Spinal cord (tissue), 9 donors: ENCODE measurements at regions not wholly inside any gene's neighbourhood (a gene's known extent, or its start where the extent isn't known, plus 50 kb on each side); places are given as distances from the start of the nearest gene placed in this dataset.

Source experiments
- DNase-seq, 6 donors: peaks; one replicate each; pipeline versions ENCODE4 v3.0.0 to v3.0.0-alpha.2; 2013 to 2015; ENCODE audit warnings: low spot score in 6 of 6, low read depth in 4 of 6
- H3K27ac ChIP-seq: one replicate; pipeline ENCODE4 v1.5.1; 2013; ENCODE audit warnings: low read depth, low read length, control low read depth
- H3K27me3 ChIP-seq: one replicate; pipeline ENCODE4 v1.6.1; 2013; ENCODE audit warnings: low read length; ENCODE audit not compliant: control insufficient read depth, insufficient read depth
- H3K36me3 ChIP-seq: one replicate; pipeline ENCODE4 v1.6.1; 2013; ENCODE audit warnings: low read length; ENCODE audit not compliant: control insufficient read depth, insufficient read depth
- H3K4me1 ChIP-seq: one replicate; pipeline ENCODE4 v1.6.1; 2013; ENCODE audit warnings: low read length; ENCODE audit not compliant: control insufficient read depth, insufficient read depth
- H3K4me3 ChIP-seq: one replicate; pipeline ENCODE4 v1.5.1; 2013; ENCODE audit warnings: low read depth, low read length, control low read depth
- H3K9me3 ChIP-seq: one replicate; pipeline ENCODE4 v1.6.1; 2013; ENCODE audit warnings: low read length; ENCODE audit not compliant: control insufficient read depth, insufficient read depth
- WGBS: methylation state at CpG from one replicate; pipeline ENCODE4 v1.1.5; 2013; ENCODE audit warnings: missing lambda C conversion rate; ENCODE audit not compliant: insufficient coverage; 5-methylcytosine and 5-hydroxymethylcytosine counted together
- donor health status: healthy.

DNA sequence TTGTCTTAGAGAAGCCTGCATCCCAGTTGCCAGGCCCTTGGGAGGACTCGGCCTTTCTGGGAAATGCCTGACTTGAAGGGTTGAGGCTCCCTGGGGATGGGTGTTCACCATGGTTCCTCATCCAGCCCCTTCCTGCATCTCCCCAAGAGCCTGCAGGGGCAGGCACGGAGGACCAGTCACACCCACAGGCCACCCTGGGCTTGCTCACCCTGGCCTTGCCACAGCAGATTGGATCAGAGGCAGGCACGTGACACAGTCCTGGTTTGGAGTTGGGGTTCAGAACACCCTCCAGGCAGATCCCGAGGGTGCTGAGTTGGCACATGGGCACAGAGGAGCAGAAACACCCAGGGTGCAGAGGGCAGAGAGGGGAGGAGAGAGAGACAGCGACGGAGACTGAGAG, 286.1 kb downstream of the PBX3 start:
- no peak for DNase-seq
- Histone ChIP-seq H3K36me3 (no peaks in the 10 kb centered on the region), H3K27ac (no peak overlapping the region), H3K4me3 (no peak overlapping the region), H3K4me1 (peaks cover 10% of the 10 kb centered on the region), H3K9me3 (no peaks in the 10 kb centered on the region), H3K27me3 (peaks cover 4% of the 10 kb centered on the region)
- WGBS, result 93% methylated on average over 3 of the region's 6 CpGs

DNA sequence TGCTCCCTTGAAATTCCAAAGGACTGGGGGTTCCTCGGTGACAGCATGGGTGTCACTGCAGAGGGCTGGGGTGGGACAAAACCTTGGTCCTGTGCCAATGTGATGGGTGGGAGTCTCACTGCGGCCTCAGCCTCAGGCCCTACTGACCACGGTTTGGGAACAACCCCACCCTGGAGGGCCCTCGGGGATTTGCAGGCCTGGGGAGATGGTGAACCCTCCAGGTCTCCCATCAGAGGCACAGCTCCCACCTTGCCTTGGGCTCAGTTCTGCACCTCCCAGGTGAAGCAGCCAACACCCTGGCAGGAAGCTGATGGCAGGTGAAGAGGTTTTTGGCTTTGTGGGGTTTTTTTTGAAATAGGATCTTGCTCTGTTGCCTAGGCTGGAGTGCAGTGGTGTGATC, 286.8 kb downstream of the PBX3 start:
- Histone ChIP-seq H3K4me1 (peaks cover 10% of the 10 kb centered on the region), H3K9me3 (no peaks in the 10 kb centered on the region), H3K27ac (no peak overlapping the region), H3K36me3 (no peaks in the 10 kb centered on the region), H3K4me3 (no peak overlapping the region), H3K27me3 (peaks cover 4% of the 10 kb centered on the region)
- 81% methylated on average over 3 of the region's 4 CpGs for WGBS
- DNase-seq, result no peak

DNA sequence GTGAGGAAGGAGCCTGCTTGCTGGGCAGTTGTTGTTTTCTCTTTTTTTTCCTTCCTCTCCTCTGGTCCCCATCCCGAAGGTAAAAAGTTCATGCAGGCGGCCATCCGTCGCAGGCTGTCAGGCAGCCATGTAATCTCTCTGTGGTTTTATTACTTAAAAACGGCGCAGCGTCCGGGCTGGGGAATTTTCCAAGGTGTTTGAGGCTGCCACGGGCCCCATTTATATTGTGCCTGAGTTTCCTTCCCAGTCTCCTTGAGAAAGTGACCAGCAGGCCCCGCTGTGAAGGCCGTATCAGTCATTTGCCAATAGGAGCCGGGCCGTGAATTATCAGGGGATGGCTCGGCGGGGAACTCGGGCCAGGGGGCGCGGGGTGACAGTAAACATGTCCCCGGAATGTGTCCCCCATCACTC, 289.7 kb downstream of the PBX3 start:
- no peak overlapping the region for H3K27ac ChIP-seq
- peaks cover 7% of the 10 kb centered on the region for H3K4me1 ChIP-seq
- 32% methylated on average over 18 of the region's 19 CpGs for WGBS
- H3K9me3 ChIP-seq, result no peaks in the 10 kb centered on the region
- DNase-seq, result peak in 1 of 6 donors; percentile 72
- peaks cover 4% of the 10 kb centered on the region for H3K27me3 ChIP-seq
- H3K4me3 ChIP-seq, result no peak overlapping the region
- no peaks in the 10 kb centered on the region for H3K36me3 ChIP-seq

DNA sequence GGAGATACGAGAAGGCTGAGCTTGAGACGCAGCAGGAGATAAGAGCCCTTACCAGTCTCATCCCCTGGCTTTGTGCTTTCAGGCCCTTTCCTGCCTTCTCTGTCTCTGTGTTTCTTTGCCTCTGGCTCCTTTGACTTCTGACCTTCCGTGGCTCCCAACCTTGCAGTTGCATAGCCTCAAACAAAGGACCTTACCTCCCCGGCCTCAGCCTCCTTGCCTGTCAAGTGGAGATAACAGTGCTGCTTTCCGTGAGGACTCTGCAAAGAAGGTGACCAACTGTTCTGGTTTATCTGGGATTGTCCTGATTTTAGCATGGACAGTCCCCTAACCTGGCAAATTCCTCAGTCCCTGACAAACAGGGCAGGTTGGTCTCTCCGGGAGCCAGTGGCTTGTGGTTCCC, 287.8 kb upstream of the MVB12B start:
- peaks cover 4% of the 10 kb centered on the region for H3K27me3 ChIP-seq
- H3K4me3 ChIP-seq, result no peak overlapping the region
- H3K36me3 ChIP-seq, result no peaks in the 10 kb centered on the region
- DNase-seq, result no peak
- H3K9me3 ChIP-seq, result peaks cover 7% of the 10 kb centered on the region
- H3K4me1 ChIP-seq, result peaks cover 7% of the 10 kb centered on the region
- H3K27ac ChIP-seq, result no peak overlapping the region
- 83% methylated on average over 6 of the region's 6 CpGs for WGBS

DNA sequence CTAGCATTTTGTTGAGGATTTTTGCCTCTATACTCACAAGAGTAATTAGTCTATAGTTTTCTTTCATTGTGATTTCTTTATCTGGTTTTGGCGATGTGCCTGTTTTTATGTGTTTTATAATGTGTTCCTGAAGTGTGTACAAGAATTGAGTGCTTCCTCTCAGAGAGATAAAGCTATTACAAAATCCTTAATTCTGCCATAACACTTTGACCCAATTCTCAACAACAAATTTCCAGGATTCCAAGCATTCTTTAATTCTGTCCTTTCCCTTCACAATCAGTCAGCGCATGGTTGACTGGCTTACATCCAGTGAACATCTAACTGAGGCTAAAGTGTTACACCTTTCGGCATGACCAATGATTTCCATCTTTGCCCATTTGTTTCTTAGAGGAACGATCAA, 282.9 kb upstream of the MVB12B start:
- no peaks in the 10 kb centered on the region for H3K27me3 ChIP-seq
- no peak overlapping the region for H3K4me3 ChIP-seq
- DNase-seq, result no peak
- no peak overlapping the region for H3K27ac ChIP-seq
- no peaks in the 10 kb centered on the region for H3K36me3 ChIP-seq
- H3K9me3 ChIP-seq, result peaks cover 10% of the 10 kb centered on the region
- 100% methylated on average over 3 of the region's 4 CpGs for WGBS
- H3K4me1 ChIP-seq, result no peaks in the 10 kb centered on the region

DNA sequence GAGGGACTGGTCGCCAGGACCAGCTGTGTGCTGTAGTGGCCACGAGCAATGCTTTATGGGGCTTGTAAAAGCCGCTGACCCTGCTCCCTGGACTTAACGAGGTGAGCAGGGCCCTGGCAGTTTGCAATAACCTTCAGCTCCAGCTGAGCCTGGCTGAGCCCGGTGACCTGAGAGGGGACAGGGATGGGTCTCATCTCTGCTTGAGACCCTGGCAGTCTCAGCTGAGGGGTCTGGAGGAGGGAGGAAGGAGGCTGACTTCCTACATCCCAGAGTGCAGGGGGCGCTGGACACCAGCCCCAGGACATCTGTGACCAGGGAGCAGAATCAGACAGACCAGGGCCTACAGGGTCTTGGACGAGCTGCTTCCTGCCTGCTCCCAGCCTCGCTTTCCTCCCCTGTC, 277.5 kb upstream of the MVB12B start:
- Histone ChIP-seq H3K4me3 (no peak overlapping the region), H3K9me3 (peaks cover 3% of the 10 kb centered on the region), H3K36me3 (no peaks in the 10 kb centered on the region), H3K4me1 (no peaks in the 10 kb centered on the region), H3K27me3 (no peaks in the 10 kb centered on the region), H3K27ac (no peak overlapping the region)
- 62% methylated on average over 8 of the region's 8 CpGs for WGBS
- no peak for DNase-seq

DNA sequence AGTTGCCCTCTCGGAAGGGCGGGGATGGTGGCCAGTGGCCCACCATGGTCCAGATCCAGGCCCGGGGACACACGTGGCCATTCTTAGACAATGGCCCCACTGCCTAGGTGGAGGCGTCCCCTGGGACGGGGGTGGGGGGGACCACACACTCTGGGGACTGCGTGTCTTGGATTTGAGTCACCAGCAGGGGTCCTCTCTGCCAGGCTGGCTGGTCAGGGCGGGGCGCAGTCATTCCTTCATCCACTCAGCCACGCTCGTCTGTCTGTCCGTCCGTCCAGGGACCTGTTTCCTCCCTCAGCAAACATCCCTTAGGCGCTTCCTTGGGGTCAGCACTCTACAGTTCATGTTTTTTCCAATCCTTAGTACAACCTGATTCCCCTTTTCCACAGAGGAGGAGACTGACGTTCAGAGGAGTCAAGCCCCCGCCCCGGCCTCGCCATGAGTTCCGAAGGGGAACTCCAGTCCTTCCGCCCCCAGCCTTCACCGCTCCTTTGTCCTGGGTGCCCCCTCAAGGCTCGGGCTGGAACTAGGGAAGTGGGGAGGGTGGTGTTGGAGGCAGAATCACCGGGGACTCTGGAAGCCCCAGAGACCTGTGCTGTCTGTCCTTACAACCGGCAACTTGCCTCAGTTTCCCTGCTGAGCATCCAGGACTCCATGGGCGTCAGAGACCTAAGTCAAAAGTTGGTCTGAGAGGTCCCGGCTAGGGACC, 276.6 kb upstream of the MVB12B start:
- peaks cover 3% of the 10 kb centered on the region for H3K9me3 ChIP-seq
- no peak for DNase-seq
- no peak overlapping the region for H3K27ac ChIP-seq
- H3K36me3 ChIP-seq, result no peaks in the 10 kb centered on the region
- no peak overlapping the region for H3K4me3 ChIP-seq
- H3K27me3 ChIP-seq, result no peaks in the 10 kb centered on the region
- H3K4me1 ChIP-seq, result peaks cover under 1% of the 10 kb centered on the region
- 81% methylated on average over 22 of the region's 26 CpGs for WGBS

DNA sequence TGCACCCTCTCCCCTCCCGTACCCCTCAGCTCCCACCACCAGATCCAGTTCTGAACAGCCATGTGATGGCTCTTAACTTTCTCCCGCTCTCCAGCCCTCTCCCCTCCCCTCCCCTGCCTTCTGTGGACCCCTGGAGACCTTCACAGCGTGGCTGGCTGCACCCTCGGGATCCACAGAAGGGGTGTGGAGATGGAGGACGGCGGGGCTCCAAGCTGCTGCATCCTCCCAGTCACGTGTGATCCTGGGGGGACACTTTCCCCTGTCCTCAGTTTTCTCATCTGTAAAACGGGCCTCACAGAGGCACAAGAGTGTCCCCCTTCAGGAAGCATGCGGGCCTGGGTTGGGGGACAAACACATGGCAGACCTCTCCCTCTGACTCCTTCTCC, 276.0 kb upstream of the MVB12B start:
- peaks cover 3% of the 10 kb centered on the region for H3K9me3 ChIP-seq
- no peak for DNase-seq
- no peaks in the 10 kb centered on the region for H3K27me3 ChIP-seq
- H3K36me3 ChIP-seq, result no peaks in the 10 kb centered on the region
- H3K4me3 ChIP-seq, result no peak overlapping the region
- WGBS, result 90% methylated on average over 4 of the region's 9 CpGs
- peaks cover 6% of the 10 kb centered on the region for H3K4me1 ChIP-seq
- H3K27ac ChIP-seq, result no peak overlapping the region

DNA sequence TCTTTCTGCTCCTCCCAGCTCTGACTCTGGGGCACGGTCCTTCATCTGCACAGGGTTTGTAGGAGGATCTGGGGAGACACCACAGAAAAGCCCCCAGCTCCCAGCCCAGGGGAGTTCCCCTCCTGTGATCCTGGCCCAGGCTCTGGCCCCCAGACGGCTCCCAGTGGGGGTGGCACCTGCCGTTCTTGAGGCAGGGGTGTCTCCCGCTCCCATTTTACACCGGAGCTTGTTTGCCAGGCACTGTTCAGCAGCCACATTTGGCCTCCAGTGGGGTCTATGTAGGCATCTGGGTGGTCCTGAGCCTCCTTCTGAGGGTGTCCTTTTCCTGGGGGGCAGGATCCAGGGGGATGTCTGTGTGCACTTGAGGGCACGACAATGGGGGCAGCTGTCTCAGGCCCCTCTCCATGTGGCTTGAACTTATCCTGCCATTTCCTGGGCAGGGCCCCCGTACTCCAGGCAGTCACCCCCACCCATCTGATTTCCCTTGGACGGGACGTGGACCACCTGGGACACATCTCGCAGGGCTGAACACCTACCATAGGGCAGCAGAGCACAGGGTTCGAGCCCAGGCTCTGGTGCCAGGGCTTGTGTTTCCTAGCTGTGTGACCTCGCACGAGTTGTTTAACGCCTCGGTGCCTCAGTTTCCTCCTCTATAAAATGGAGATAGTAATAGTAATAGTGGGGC, 275.0 kb upstream of the MVB12B start:
- no peaks in the 10 kb centered on the region for H3K27me3 ChIP-seq

DNA sequence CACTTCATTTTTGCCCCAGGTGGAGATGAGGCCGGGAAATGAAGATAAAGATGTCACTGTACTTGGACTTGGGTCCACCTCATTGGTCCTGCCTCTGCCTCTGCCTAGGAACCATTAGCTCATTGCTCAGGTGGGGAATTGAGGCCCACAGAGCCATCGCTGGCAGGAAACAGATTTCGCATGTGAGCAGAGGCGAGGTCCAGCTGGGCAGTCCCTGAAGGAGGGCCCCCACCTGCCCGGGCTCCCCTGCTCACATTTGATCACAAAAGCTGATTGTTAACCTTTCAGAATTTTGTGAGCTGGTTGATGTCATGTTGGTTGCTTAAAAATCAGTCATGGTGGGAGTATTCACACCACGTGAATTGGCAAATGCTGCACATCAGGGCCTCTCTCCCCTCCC, 273.8 kb upstream of the MVB12B start:
- WGBS, result 78% methylated on average over 5 of the region's 6 CpGs

More for the DNA sequence above, 275.0 kb upstream of the MVB12B start:
- 78% methylated on average over 9 of the region's 15 CpGs for WGBS
- DNase-seq, result no peak
- Histone ChIP-seq H3K9me3 (no peaks in the 10 kb centered on the region), H3K4me1 (peaks cover 13% of the 10 kb centered on the region), H3K27ac (no peak overlapping the region), H3K4me3 (no peak overlapping the region), H3K36me3 (no peaks in the 10 kb centered on the region)

More for the DNA sequence above, 273.8 kb upstream of the MVB12B start:
- Histone ChIP-seq H3K36me3 (no peaks in the 10 kb centered on the region), H3K27me3 (no peaks in the 10 kb centered on the region), H3K27ac (no peak overlapping the region), H3K4me1 (peaks cover 19% of the 10 kb centered on the region), H3K9me3 (no peaks in the 10 kb centered on the region), H3K4me3 (no peak overlapping the region)
- peak in 1 of 6 donors; percentile 25 for DNase-seq
